ENCODE measurements at regions not wholly inside any gene's neighbourhood (a gene's known extent, or its start where the extent isn't known, plus 50 kb on each side); places are given as distances from the start of the nearest gene placed in this dataset.
"Not testable (repeated sequence)": the region's sequence is repeated elsewhere in the genome, so short reads cannot be mapped to it uniquely, and the experiment has no call there.

GRCh38 chr10:25724241-25724640 lies 209.8 kb upstream of the MYO3A start:
- DNase-seq = no peak

DNA sequence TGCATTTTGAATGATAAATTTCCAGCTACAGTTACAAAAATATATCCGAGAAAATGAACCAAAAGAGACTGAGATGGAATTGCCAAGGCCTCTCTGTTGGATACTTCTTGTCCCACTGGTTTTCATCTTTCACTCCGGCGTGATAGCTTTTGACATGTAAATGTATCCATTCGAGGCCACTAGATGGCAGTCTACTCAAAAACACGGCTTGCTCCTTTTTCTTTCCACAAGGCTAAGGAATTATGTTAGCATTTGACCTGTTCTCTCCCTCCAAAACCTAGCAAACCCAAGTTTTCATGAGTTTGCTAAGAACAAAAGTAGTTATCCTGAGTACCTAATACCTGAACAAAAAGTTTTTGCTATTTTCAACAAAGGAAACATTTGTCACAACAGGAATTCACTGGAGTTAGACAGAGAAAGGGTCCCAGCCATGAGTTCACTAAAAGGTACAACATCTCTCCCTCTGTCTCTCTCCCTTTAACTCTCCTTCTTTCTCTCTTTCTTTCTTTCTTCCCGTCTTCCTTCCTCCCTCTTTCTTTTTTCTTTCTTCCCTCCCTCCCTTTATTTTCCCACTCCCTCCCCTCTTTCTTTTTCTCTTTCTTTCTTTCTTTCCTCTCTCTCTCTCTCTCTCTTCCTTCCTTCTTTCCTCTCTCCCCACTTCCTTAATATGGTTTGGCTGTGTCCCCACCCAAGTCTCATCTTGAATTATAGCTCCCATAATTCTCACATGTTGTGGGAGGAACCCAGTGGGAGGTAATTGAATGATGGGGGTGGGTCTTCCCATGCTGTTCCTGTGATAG lies 207.9 kb upstream of the MYO3A start:
- DNase-seq = peak; percentile 81

- no peak for DNase-seq
These were observed 195.3 kb upstream of the MYO3A start for GRCh38 chr10:25738776-25739175.

GRCh38 chr10:25743832-25744231 lies 190.2 kb upstream of the MYO3A start:
- DNase-seq = no peak

GRCh38 chr10:25744574-25744973 lies 189.5 kb upstream of the MYO3A start:
- no peak for DNase-seq

DNA sequence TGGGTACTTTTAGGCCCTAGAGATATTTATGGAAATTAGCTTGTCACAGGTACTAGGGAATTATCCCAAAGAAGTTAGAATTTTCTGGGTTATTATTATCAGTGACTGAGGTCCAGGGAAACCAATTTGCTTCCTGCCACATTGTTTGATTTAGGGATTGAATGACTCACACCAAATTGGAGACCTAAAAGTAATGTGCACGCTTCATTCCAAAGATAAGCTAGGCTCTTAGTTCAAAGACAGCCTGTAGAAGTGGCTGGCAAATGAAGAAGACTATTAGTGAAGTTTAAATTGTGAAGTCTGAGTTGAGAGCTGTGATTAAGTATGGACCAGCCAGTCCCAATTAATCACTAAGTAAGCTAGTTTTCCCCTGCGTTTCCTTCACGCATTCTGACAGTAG lies 188.1 kb upstream of the MYO3A start:
- DNase-seq = no peak

GRCh38 chr10:25747084-25747483 lies 186.9 kb upstream of the MYO3A start:
- DNase-seq = no peak

- no peak for DNase-seq
These were observed 185.5 kb upstream of the MYO3A start for GRCh38 chr10:25748509-25748908.

DNA sequence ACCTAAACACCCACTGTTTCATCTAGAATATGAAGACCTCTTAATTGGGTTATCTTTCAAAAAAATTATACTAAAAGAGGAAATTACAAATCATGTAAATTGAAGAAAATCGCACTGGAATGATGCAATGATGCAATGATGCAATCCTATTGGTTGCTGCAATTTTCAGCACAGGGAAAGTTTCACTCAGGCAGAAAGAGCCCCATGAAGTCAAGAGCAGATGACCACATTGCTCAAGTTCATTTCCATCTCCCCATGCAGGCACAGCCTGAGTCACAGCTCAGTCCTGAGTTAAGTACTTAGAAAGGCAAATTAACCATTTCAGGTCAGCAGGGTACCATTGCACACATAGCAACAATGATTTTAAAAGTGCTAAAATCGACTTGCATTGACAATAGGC lies 180.3 kb upstream of the MYO3A start:
- DNase-seq = no peak

DNA sequence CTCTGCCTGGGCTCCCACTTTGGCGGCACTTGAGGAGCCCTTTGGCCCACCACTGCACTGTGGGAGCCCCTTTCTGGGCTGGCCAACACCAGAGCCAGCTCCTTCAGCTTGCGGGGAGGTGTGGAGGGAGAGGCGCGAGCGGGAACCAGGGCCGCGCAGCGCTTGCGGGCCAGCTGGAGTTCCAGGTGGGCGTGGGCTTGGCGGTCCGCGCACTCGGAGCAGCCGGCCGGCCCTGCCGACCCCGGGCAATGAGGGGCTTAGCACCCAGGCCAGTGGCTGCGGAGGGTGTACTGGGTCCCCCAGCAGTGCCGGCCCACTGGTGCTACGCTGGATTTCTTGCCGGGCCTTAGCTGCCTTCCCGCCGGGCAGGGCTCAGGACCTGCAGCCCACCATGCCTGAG lies 178.2 kb upstream of the MYO3A start:
- not testable (repeated sequence) for DNase-seq

DNA sequence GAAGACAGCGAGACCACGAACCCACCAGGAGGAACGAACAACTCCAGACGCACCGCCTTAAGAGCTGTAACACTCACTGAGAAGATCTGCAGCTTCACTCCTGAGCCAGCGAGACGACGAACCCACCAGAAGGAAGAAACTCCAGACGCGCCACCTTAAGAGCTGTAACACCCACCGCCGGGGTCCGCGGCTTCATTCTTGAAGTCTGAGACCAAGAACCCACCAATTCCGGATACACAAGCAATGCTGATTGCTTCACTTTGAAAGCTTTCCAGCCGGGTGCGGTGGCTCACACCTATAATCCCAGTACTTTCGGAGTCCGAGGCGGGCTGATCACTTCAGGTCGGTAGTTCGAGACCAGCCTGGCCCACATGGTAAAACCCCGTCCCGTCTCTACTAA lies 177.2 kb upstream of the MYO3A start:
- DNase-seq = no peak

GRCh38 chr10:25758041-25758457 lies 176.0 kb upstream of the MYO3A start:
- DNase-seq = peak; percentile 99

DNA sequence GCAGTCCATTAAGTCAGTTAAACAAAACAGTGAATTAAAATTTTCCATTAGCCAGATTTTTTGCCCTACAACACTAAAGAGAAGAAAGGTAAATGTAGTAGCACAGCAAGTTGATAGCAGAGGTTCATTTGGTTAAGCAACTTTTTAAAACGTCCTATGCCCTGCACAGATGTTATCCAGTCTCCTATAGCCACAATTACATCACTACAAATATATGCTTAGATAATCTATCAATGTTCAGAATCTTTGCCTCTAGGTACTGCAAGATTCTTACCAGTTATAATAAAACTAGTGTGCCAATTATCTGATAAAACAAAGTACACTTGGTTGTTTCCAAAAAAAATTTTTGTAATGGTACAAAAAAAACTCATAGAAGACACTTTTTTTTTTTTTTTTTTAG lies 175.5 kb upstream of the MYO3A start:
- DNase-seq = no peak

DNA sequence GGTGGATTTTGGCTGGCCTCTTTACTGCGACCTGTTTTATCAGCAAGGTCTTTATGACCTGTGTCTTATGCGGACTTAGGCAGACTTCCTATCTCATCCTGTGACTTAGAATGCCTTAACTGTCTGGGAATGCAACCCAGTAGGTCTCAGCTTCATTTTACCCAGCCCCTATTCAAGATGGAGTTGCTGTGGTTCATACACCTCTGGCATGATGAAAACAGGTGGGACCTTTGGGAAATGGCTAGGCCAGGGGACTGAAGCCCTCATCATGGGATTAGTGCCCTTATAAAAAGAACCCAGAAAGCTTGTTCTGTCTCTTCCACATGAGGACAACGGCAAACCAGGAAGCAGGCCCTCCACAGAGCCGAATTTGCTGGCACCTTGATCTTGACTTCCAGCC lies 172.1 kb upstream of the MYO3A start:
- no peak for DNase-seq

GRCh38 chr10:25766213-25766612 lies 167.8 kb upstream of the MYO3A start:
- DNase-seq = no peak

DNA sequence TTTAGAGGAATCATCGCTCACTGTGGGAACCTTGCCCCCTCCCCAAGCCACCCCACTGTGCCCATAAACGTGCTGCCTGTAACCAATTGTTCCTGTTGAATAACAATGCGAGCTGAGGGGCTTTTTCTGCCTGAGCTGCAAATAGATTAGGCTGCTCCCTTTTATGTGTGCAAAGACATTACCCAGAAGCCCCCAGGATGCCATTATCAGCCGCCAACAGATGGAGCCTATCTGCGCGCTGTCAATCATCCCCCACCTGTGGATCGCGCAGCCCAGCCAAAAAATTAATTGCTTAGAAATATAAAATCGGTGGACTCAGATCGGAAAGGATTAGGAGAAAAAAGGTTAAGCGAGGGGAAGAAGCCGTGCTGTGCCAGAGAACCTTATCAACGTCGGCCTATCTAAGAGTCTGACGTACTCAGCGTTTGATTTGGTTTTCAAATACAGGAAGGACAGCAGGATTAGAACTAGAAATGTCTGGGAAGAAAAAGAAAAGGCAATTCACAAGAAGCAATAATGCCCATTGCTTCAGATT lies 167.3 kb upstream of the MYO3A start:
- no peak for DNase-seq

DNA sequence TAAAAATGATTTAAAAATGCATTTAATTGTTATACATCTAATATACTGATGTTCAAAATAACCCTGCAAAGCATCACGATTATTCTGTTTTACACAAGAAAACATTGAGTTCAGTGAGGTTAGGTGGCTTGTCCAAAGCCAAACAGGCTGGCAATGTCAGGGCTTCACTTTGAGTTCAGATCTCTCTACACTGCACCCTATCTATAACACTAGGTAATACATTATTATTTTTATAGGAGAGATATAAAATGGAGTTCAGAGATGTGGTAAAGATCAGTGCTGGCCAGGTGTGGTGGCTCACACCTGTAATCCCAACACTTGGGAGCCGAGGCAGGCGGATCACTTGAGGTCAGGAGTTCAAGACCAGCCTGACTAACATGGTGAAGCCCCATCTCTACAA lies 165.9 kb upstream of the MYO3A start:
- DNase-seq = no peak

GRCh38 chr10:25778646-25779045 lies 155.4 kb upstream of the MYO3A start:
- DNase-seq = no peak

DNA sequence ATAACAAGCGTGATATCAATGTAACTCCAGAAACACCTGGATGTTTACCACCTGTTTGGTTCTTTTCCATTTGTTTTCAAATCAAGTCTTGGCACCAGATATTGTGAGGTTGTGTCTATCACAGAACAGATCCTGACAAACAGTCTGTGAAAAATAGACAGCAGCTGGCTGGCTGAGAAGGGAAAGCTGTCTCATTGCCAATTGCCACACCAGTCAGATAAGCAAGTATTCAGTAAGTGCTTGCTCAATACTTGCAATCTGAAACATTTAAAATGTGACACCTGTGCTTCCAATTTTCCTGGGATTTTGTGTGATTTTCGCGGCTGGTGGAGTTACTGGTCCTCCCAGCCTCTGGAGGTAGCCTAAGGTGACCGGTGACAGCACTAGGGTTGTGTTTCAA lies 147.9 kb upstream of the MYO3A start:
- DNase-seq = no peak

GRCh38 chr10:25786899-25787298 lies 147.1 kb upstream of the MYO3A start:
- no peak for DNase-seq

- no peak for DNase-seq
These were observed 136.1 kb upstream of the MYO3A start for GRCh38 chr10:25797888-25798429.

DNA sequence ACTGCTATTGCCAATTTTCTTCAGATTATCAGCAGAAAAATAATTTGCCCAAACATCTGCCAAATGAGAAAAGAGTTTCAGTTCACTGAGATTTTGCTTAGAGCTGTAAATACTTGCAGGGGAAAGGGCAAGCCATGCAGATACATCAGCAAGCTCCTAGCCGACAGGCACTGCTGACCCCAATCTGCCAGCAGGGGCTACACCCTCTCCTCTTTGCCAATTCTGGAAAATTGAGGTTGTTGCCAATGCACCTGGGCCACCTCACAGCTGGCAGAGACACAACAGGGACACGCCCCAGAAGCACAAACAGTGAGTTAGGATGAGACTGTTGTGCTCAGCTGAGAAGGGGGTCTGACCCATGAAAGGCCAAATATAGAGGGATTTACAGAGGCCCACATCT lies 129.5 kb upstream of the MYO3A start:
- DNase-seq = no peak

GRCh38 chr10:25805986-25806385 lies 128.0 kb upstream of the MYO3A start:
- DNase-seq = no peak

- DNase-seq = no peak
These were observed 125.7 kb upstream of the MYO3A start for GRCh38 chr10:25808372-25808771.

All from NCI-H1436 (cell line).